SK-N-SH (cell line): ENCODE measurements at regions not wholly inside any gene's neighbourhood (a gene's known extent, or its start where the extent isn't known, plus 50 kb on each side); places are given as distances from the start of the nearest gene placed in this dataset.

Source experiments
- CTCF ChIA-PET: fragments of 300-600, 350-600 bp; formaldehyde crosslinking; extraction: SDS; loops from one replicate; lab custom pipeline; 2021; lab: Yijun Ruan, JAX
- POLR2A ChIA-PET: fragments of 350-600 bp; sonication (Branson Sonifier 250); formaldehyde crosslinking; extraction: SDS; loops from one replicate; lab custom pipeline; 2020; ENCODE audit warnings: antibody characterized with exemption, inconsistent platforms; lab: Yijun Ruan, JAX
- DNase-seq: peaks from one replicate; pipeline ENCODE4 v3.0.0; 2012
- H2AFZ ChIP-seq: fragments of 200-600 bp; sonication (generic); 2 replicates; pipeline ENCODE4 v1.8.1; 2016; ENCODE audit warnings: antibody characterized with exemption, mild to moderate bottlenecking, low read depth
- H3F3A ChIP-seq: fragments of 200-600 bp; sonication (generic); replicated peaks from 2 replicates; pipeline ENCODE3; 2016; ENCODE audit warnings: antibody characterized with exemption, mild to moderate bottlenecking; ENCODE audit not compliant: insufficient read depth
- H3K27ac ChIP-seq, 2 experiments: fragments of 200-500 bp in 1 of 2; fragments of 200-600 bp in 1 of 2; sonication (Bioruptor generic) in 1 of 2; sonication (generic), shearing (Covaris generic) in 1 of 2; 2 replicates each; pipeline versions ENCODE4 v1.5.1 to v1.6.1; 2014 to 2016; ENCODE audit warnings: low read depth in 2 of 2, inconsistent platforms in 1 of 2, low read length in 1 of 2, mild to moderate bottlenecking in 1 of 2, mixed read lengths in 1 of 2
- H3K27me3 ChIP-seq: fragments of 200-600 bp; sonication (generic), shearing (Covaris generic); 2 replicates; pipeline ENCODE4 v1.6.1; 2016; ENCODE audit warnings: mixed run types; ENCODE audit not compliant: insufficient read depth
- H3K36me3 ChIP-seq, 2 experiments: fragments of 200-500 bp in 1 of 2; fragments of 200-600 bp in 1 of 2; sonication (Bioruptor generic) in 1 of 2; sonication (generic) in 1 of 2; replicated peaks in 1 of 2; 2 replicates each; pipeline versions ENCODE3 to v1.5.1; 2014 to 2016; ENCODE audit warnings: low read length in 1 of 2, mild to moderate bottlenecking in 1 of 2; ENCODE audit not compliant: insufficient read depth in 2 of 2, control insufficient read depth in 1 of 2
- H3K4me1 ChIP-seq, 2 experiments: fragments of 200-500 bp in 1 of 2; fragments of 200-600 bp in 1 of 2; sonication (Bioruptor generic) in 1 of 2; sonication (generic), shearing (Covaris generic) in 1 of 2; 2 replicates each; pipeline versions ENCODE4 v1.5.1 to v1.6.1; 2014 to 2016; ENCODE audit warnings: low read depth in 1 of 2, low read length in 1 of 2, mixed run types in 1 of 2; ENCODE audit not compliant: insufficient read depth in 2 of 2, control insufficient read depth in 1 of 2
- H3K4me2 ChIP-seq: fragments of 200-600 bp; sonication (generic), shearing (Covaris generic); 2 replicates; pipeline ENCODE4 v1.6.1; 2017; ENCODE audit warnings: mixed run types
- H3K4me3 ChIP-seq, 2 experiments: fragments of 200-500 bp in 1 of 2; fragments of 200-600 bp in 1 of 2; sonication (Bioruptor generic) in 1 of 2; sonication (generic), shearing (Covaris generic) in 1 of 2; 2 replicates each; pipeline versions ENCODE4 v1.5.1 to v1.8.1; 2014 to 2016; ENCODE audit warnings: low read depth in 2 of 2, inconsistent platforms in 1 of 2, low read length in 1 of 2, mild to moderate bottlenecking in 1 of 2, mixed read lengths in 1 of 2, moderate library complexity in 1 of 2
- H3K79me2 ChIP-seq: fragments of 200-600 bp; sonication (generic); 2 replicates; pipeline ENCODE4 v1.8.1; 2017; ENCODE audit warnings: mild to moderate bottlenecking; ENCODE audit not compliant: insufficient read depth
- H3K9ac ChIP-seq: fragments of 200-600 bp; sonication (generic); 2 replicates; pipeline ENCODE4 v1.6.1; 2017; ENCODE audit warnings: mixed run types
- H3K9me2 ChIP-seq: fragments of 200-600 bp; sonication (generic); 2 replicates; pipeline ENCODE4 v1.6.1; 2017; ENCODE audit warnings: mixed run types
- H3K9me3 ChIP-seq: fragments of 200-600 bp; sonication (generic); 2 replicates; pipeline ENCODE4 v1.6.1; 2017; ENCODE audit warnings: mixed run types, mild to moderate bottlenecking, moderate library complexity
- H4K20me1 ChIP-seq: fragments of 200-600 bp; sonication (generic); 2 replicates; pipeline ENCODE4 v1.6.1; 2017; ENCODE audit warnings: mild to moderate bottlenecking, mixed run types; ENCODE audit not compliant: insufficient read depth
- ELF1 ChIP-seq: IDR thresholded peaks from 2 replicates; pipeline ENCODE4 v1.4.0; 2012
- EP300 ChIP-seq, 2 experiments: IDR thresholded peaks; 2 replicates each; pipeline versions ENCODE4 v1.4.0 to v1.6.1; 2012; ENCODE audit warnings: borderline replicate concordance in 1 of 2, low read depth in 1 of 2, low read length in 1 of 2
- FOXM1 ChIP-seq: IDR thresholded peaks from 2 replicates; pipeline ENCODE4 v1.4.0; 2012; ENCODE audit warnings: low read depth, mild to moderate bottlenecking
- IRF3 ChIP-seq: fragments of 150-350 bp; IDR thresholded peaks from 2 replicates; pipeline ENCODE4 v1.6.1; 2016; ENCODE audit warnings: mild to moderate bottlenecking, low read depth, low read length
- MXI1 ChIP-seq: IDR thresholded peaks from 2 replicates; pipeline ENCODE4 v1.6.1; 2012; ENCODE audit warnings: mild to moderate bottlenecking, low read depth, low read length, improper control_type of control experiment
- NFIC ChIP-seq: IDR thresholded peaks from 2 replicates; pipeline ENCODE4 v1.4.0; 2012; ENCODE audit warnings: borderline replicate concordance
- NRF1 ChIP-seq: IDR thresholded peaks from 2 replicates; pipeline ENCODE4 v1.6.1; 2012; ENCODE audit warnings: low read depth, mild to moderate bottlenecking, low read length
- POLR2AphosphoS5 ChIP-seq: IDR thresholded peaks from 2 replicates; pipeline ENCODE4 v1.6.1; 2012; ENCODE audit warnings: low read depth, low read length
- RAD21 ChIP-seq: IDR thresholded peaks from 2 replicates; pipeline ENCODE4 v1.6.1; 2012; ENCODE audit warnings: mild to moderate bottlenecking, low read length
- REST ChIP-seq: IDR thresholded peaks from 2 replicates; pipeline ENCODE4 v1.6.1; 2012; ENCODE audit warnings: mild to moderate bottlenecking, low read depth, low read length, moderate library complexity
- RFX5 ChIP-seq: IDR thresholded peaks from 2 replicates; pipeline ENCODE4 v1.6.1; 2012; ENCODE audit warnings: mild to moderate bottlenecking, improper control_type of control experiment, low read length
- RXRA ChIP-seq: IDR thresholded peaks from 2 replicates; pipeline ENCODE4 v1.4.0; 2012; ENCODE audit warnings: low read depth, mild to moderate bottlenecking, borderline replicate concordance
- SIN3A ChIP-seq: IDR thresholded peaks from 2 replicates; pipeline ENCODE4 v1.6.1; 2012; ENCODE audit warnings: low read depth, mild to moderate bottlenecking, low read length, moderate library complexity, borderline replicate concordance
- TEAD4 ChIP-seq: IDR thresholded peaks from 2 replicates; pipeline ENCODE4 v1.4.0; 2012; ENCODE audit warnings: mild to moderate bottlenecking, borderline replicate concordance; ENCODE audit not compliant: insufficient read depth
- YY1 ChIP-seq: IDR thresholded peaks from 2 replicates; pipeline ENCODE4 v1.4.0; 2012; ENCODE audit warnings: low read depth, mild to moderate bottlenecking
- WGBS: methylation state at CpG from one replicate; pipeline ENCODE4 v1.1.6; 2017; ENCODE audit warnings: low lambda C conversion rate; 5-methylcytosine and 5-hydroxymethylcytosine counted together
- TF ChIP-seq, protein P1 (sequence below): IDR thresholded peaks from 2 replicates; pipeline ENCODE4 v1.4.0; 2012; ENCODE audit warnings: low read depth, borderline replicate concordance

DNA sequence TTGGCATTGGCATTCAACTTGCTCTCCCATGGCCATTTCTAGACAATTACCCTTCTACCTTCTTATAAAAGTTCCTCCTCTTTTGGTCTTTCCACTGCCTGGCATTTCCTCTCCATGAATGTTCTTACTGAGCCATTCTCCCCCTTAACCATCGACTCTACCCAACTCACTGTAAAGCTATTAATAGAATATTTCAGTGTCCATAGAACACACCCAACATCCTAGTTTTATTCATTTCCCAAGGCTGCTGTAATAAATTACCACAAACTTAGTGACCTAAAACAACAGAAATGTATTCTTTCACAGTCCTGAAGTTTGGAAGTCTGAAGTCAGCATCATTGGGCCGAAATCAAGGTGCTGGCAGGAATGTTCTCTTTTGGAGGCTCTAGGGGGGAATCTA, 170.0 kb upstream of the ATP5MC3 start (continued):
- TF ChIP-seq, protein P1, sequence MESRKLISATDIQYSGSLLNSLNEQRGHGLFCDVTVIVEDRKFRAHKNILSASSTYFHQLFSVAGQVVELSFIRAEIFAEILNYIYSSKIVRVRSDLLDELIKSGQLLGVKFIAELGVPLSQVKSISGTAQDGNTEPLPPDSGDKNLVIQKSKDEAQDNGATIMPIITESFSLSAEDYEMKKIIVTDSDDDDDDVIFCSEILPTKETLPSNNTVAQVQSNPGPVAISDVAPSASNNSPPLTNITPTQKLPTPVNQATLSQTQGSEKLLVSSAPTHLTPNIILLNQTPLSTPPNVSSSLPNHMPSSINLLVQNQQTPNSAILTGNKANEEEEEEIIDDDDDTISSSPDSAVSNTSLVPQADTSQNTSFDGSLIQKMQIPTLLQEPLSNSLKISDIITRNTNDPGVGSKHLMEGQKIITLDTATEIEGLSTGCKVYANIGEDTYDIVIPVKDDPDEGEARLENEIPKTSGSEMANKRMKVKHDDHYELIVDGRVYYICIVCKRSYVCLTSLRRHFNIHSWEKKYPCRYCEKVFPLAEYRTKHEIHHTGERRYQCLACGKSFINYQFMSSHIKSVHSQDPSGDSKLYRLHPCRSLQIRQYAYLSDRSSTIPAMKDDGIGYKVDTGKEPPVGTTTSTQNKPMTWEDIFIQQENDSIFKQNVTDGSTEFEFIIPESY: no peak
- TF ChIP-seq FOXM1 (no peak), RFX5 (no peak)

DNA sequence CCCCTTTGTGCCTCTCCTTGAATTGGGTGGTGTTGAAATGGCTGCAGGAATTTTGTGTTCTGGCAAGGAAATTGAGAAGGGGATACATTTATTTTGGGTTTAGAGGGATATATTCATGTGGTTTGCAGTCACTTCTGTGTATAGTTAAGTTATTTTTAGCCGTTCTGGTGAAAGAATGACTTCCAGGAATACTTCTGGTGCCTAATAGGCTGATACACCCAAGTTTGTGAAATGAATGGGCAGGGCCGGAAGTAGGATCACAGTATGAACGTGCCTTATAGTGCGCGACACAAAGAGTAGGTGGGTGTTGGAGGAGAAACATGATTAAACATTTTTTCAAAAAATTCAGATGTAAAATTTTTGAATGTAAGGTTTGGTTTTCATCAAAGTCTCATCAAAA, 168.6 kb upstream of the ATP5MC3 start:
- no peak overlapping the region for H3K4me3 ChIP-seq
- no peaks in the 10 kb centered on the region for H3K36me3 ChIP-seq
- no peak overlapping the region for H3K27ac ChIP-seq
- H3K27me3 ChIP-seq: no peaks in the 10 kb centered on the region
- H3K4me1 ChIP-seq: no peaks in the 10 kb centered on the region
- H3K9me3 ChIP-seq: no peaks in the 10 kb centered on the region
- no peak overlapping the region for H3K9ac ChIP-seq
- ChIA-PET POLR2A (no interaction called here), CTCF (no interaction called here)
- DNase-seq: no peak
- no peaks in the 10 kb centered on the region for H3F3A ChIP-seq
- no peak overlapping the region for H3K4me2 ChIP-seq
- H3K9me2 ChIP-seq: no peaks in the 10 kb centered on the region
- H4K20me1 ChIP-seq: no peaks in the 10 kb centered on the region
- no peak overlapping the region for H2AFZ ChIP-seq
- 67% methylated on average over 5 of the region's 5 CpGs for WGBS
- H3K79me2 ChIP-seq: no peaks in the 10 kb centered on the region
- TF ChIP-seq EP300 (IDR thresholded peaks at IDR 0.05; ENCODE audit: borderline replicate concordance in 1 of 2, low read depth in 1 of 2, low read length in 1 of 2) (no peak), RFX5 (no peak), NFIC (no peak), POLR2AphosphoS5 (no peak), REST (no peak), RAD21 (no peak), RXRA (no peak), ELF1 (no peak), TEAD4 (no peak), SIN3A (no peak), IRF3 (no peak), NRF1 (no peak), MXI1 (no peak), YY1 (no peak)
- TF ChIP-seq, protein P1: no peak
